Keratinocyte (primary cell): ENCODE measurements at regions not wholly inside any gene's neighbourhood (a gene's known extent, or its start where the extent isn't known, plus 50 kb on each side); places are given as distances from the start of the nearest gene placed in this dataset.

Source experiments
- DNase-seq: peaks from one replicate; pipeline ENCODE4 v3.0.0-alpha.2; 2011; ENCODE audit warnings: low read depth, missing footprints, low spot score
- FAIRE-seq: peaks from 2 replicates; lab custom pipeline; 2011; peaks lifted over from hg19 to GRCh38; lab: Jason Lieb, UNC
- H2AFZ ChIP-seq: 2 replicates; pipeline ENCODE4 v1.6.0; 2012; ENCODE audit warnings: low read length, control low read depth, inconsistent platforms; ENCODE audit not compliant: control insufficient read depth
- H3K27ac ChIP-seq: 2 replicates; pipeline ENCODE4 v1.5.1; 2011; ENCODE audit warnings: low read length; ENCODE audit not compliant: control insufficient read depth, insufficient read depth
- H3K27me3 ChIP-seq: 3 replicates; pipeline ENCODE4 v1.6.0; 2011; ENCODE audit warnings: low read length; ENCODE audit not compliant: control insufficient read depth, insufficient read depth; ENCODE audit errors: extremely low read depth
- H3K36me3 ChIP-seq, 2 experiments: 2 replicates in 1 of 2; 3 replicates in 1 of 2; pipeline ENCODE4 v1.5.1; 2011; ENCODE audit warnings: low read length in 2 of 2, mild to moderate bottlenecking in 1 of 2; ENCODE audit not compliant: control insufficient read depth in 2 of 2, insufficient read depth in 2 of 2; ENCODE audit errors: extremely low read depth in 1 of 2
- H3K4me1 ChIP-seq: 3 replicates; pipeline ENCODE4 v1.5.1; 2011; ENCODE audit warnings: low read length; ENCODE audit not compliant: control insufficient read depth, insufficient read depth; ENCODE audit errors: extremely low read depth
- H3K4me2 ChIP-seq: 3 replicates; pipeline ENCODE4 v1.6.0; 2011; ENCODE audit warnings: low read depth, low read length; ENCODE audit not compliant: control insufficient read depth, insufficient read depth; ENCODE audit errors: extremely low read depth
- H3K4me3 ChIP-seq, 3 experiments: fragments of 200-600 bp in 1 of 3; sonication (generic) in 1 of 3; 2 replicates in 2 of 3; 3 replicates in 1 of 3; pipeline ENCODE4 v1.5.1; 2011 to 2016; ENCODE audit warnings: low read length in 3 of 3, mild to moderate bottlenecking in 3 of 3, control low read depth in 2 of 3, inconsistent platforms in 1 of 3, low read depth in 1 of 3, mixed read lengths in 1 of 3, mixed run types in 1 of 3, moderate library complexity in 1 of 3; ENCODE audit not compliant: control insufficient read depth in 2 of 3, insufficient read depth in 2 of 3; ENCODE audit errors: extremely low read depth in 1 of 3
- H3K79me2 ChIP-seq: 2 replicates; pipeline ENCODE4 v1.6.0; 2012; ENCODE audit warnings: low read length; ENCODE audit not compliant: control insufficient read depth, insufficient read depth
- H3K9ac ChIP-seq: 3 replicates; pipeline ENCODE4 v1.6.0; 2011; ENCODE audit warnings: low read length; ENCODE audit not compliant: control insufficient read depth, insufficient read depth; ENCODE audit errors: extremely low read depth
- H3K9me1 ChIP-seq: 3 replicates; pipeline ENCODE4 v1.6.0; 2011; ENCODE audit warnings: low read length; ENCODE audit not compliant: control insufficient read depth, insufficient read depth; ENCODE audit errors: extremely low read depth
- H3K9me3 ChIP-seq: 2 replicates; pipeline ENCODE4 v1.5.1; 2012; ENCODE audit warnings: low read depth, low read length; ENCODE audit not compliant: control insufficient read depth
- H4K20me1 ChIP-seq: 3 replicates; pipeline ENCODE4 v1.6.0; 2011; ENCODE audit warnings: low read length; ENCODE audit not compliant: control insufficient read depth, insufficient read depth; ENCODE audit errors: extremely low read depth
- EZH2 ChIP-seq: IDR thresholded peaks from one replicate; pipeline ENCODE4 v1.6.1; 2012; ENCODE audit warnings: inconsistent platforms, mild to moderate bottlenecking, low read length, moderate library complexity
- dilution Hi-C: fragments of 300-500 bp; cut with MboI; formaldehyde crosslinking; loops from one replicate; pipeline ENCODE4 v1.7.0; 2020; ENCODE audit warnings: low sequenced_read_pairs; ENCODE audit not compliant: extremely low pct_ligation_motif_present
- TF ChIP-seq, protein P1 (sequence below), 3 experiments: IDR thresholded peaks in 1 of 3; conservative IDR thresholded peaks in 1 of 3; optimal IDR thresholded peaks in 1 of 3; 2 replicates in 2 of 3; 3 replicates in 1 of 3; pipeline versions ENCODE3 to v1.5.1; 2011; ENCODE audit warnings: low read length in 3 of 3, mild to moderate bottlenecking in 3 of 3, moderate library complexity in 2 of 3, control low read depth in 1 of 3, inconsistent platforms in 1 of 3; ENCODE audit not compliant: insufficient read depth in 2 of 3; ENCODE audit errors: extremely low read depth in 1 of 3

DNA sequence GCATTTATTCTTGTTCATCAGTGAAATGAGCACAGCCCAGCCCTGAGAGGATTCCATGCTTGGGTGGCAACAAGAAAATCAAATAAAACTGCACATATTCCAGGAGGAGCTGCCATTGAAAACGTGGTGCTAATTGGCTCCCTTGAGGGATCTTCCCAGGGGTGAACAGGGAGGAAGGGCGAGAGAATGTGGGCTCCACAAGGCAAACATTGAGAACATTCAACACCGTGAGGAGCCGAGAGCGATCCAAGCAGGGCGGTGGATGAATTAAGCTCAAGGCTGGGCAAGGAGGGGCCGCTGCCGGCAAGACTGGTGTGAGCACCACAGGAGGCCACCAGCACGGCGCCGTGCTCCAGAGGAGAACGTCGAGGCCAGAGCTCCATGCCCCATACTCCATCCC is 166.9 kb downstream of the C16orf95 start:
- no peak overlapping the region for H2AFZ ChIP-seq
- dilution Hi-C loops = no loop called here
- H3K27ac ChIP-seq = no peak overlapping the region
- no peaks in the 10 kb centered on the region for H3K36me3 ChIP-seq
- H3K9me1 ChIP-seq = no peaks in the 10 kb centered on the region
- no peaks in the 10 kb centered on the region for H3K79me2 ChIP-seq
- no peak for FAIRE-seq
- no peaks in the 10 kb centered on the region for H3K4me1 ChIP-seq
- no peaks in the 10 kb centered on the region for H3K9me3 ChIP-seq
- H3K4me2 ChIP-seq = no peak overlapping the region
- no peak overlapping the region for H3K4me3 ChIP-seq
- no peaks in the 10 kb centered on the region for H4K20me1 ChIP-seq
- TF ChIP-seq, protein P1, sequence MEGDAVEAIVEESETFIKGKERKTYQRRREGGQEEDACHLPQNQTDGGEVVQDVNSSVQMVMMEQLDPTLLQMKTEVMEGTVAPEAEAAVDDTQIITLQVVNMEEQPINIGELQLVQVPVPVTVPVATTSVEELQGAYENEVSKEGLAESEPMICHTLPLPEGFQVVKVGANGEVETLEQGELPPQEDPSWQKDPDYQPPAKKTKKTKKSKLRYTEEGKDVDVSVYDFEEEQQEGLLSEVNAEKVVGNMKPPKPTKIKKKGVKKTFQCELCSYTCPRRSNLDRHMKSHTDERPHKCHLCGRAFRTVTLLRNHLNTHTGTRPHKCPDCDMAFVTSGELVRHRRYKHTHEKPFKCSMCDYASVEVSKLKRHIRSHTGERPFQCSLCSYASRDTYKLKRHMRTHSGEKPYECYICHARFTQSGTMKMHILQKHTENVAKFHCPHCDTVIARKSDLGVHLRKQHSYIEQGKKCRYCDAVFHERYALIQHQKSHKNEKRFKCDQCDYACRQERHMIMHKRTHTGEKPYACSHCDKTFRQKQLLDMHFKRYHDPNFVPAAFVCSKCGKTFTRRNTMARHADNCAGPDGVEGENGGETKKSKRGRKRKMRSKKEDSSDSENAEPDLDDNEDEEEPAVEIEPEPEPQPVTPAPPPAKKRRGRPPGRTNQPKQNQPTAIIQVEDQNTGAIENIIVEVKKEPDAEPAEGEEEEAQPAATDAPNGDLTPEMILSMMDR (optimal IDR thresholded peaks at IDR 0.05 in 1 of 3, IDR thresholded peaks at IDR 0.05 in 1 of 3, conservative IDR thresholded peaks at IDR 0.05 in 1 of 3; ENCODE audit: extremely low read depth in 1 of 3, insufficient read depth in 2 of 3, low read length in 3 of 3) = no peak
- no peak for TF ChIP-seq EZH2
- no peak for DNase-seq
- no peaks in the 10 kb centered on the region for H3K27me3 ChIP-seq
- H3K9ac ChIP-seq = no peak overlapping the region

DNA sequence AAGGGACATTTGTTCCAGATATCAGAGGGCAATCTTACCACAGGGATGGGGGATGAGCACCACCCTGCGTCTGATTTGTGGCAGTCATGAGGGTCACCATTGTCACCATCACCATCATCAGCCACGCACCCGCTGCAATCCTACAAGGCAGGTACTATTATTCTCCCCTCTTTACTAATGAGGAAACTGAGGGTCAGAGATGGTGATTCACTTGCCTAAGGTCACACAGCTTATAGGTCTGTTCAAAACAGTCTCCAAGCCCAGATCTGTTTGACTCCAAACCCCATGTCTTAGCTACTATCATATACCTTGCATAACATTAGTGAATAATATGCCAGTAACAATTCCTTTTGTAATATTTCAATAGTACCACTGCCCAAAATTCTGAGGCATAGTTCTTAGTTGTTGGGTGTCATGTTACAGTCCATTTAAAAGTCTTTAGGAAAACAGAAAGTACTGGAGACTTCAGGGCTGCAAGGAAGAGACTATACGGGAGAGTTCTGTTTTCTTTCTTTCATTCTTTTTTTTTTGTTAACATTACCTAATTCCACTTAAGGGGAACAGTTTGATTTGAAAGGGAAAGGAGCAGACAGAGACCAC is 166.4 kb downstream of the C16orf95 start:
- Histone ChIP-seq H3K9ac (no peak overlapping the region), H3K4me2 (no peak overlapping the region), H3K79me2 (no peaks in the 10 kb centered on the region), H3K9me3 (no peaks in the 10 kb centered on the region), H3K4me3 (no peak overlapping the region), H4K20me1 (no peaks in the 10 kb centered on the region), H3K36me3 (no peaks in the 10 kb centered on the region), H3K27me3 (no peaks in the 10 kb centered on the region), H2AFZ (no peak overlapping the region), H3K9me1 (no peaks in the 10 kb centered on the region), H3K27ac (no peak overlapping the region), H3K4me1 (no peaks in the 10 kb centered on the region)
- TF ChIP-seq EZH2 = no peak
- TF ChIP-seq, protein P1 (optimal IDR thresholded peaks at IDR 0.05 in 1 of 3, IDR thresholded peaks at IDR 0.05 in 1 of 3, conservative IDR thresholded peaks at IDR 0.05 in 1 of 3; ENCODE audit: extremely low read depth in 1 of 3, insufficient read depth in 2 of 3, low read length in 3 of 3) = no peak
- FAIRE-seq = no peak
- dilution Hi-C loops = no loop called here
- no peak for DNase-seq
